PC-9 (cell line): ENCODE measurements at regions not wholly inside any gene's neighbourhood (a gene's known extent, or its start where the extent isn't known, plus 50 kb on each side); places are given as distances from the start of the nearest gene placed in this dataset.
"Not testable (repeated sequence)": the region's sequence is repeated elsewhere in the genome, so short reads cannot be mapped to it uniquely, and the experiment has no call there.

Experiments used
- BruUV-seq: library from RNA; stranded (reverse); fragments of 400-500 nt; replicated peaks from 2 replicates; lab custom pipeline; 2021; lab: Mats Ljungman, UMichigan
- CTCF ChIA-PET: fragments of 300-600 bp; sonication (Branson Sonifier 250); formaldehyde crosslinking; loops from one replicate; lab custom pipeline; 2022; ENCODE audit warnings: antibody characterized with exemption; lab: Charles Lee
- POLR2A ChIA-PET: fragments of 300-600 bp; sonication (Branson Sonifier 250); formaldehyde crosslinking; loops from one replicate; lab custom pipeline; 2022; ENCODE audit warnings: antibody characterized with exemption; ENCODE audit not compliant: unreplicated experiment; lab: Charles Lee
- DNase-seq, 2 experiments: peaks; one replicate each; pipeline versions ENCODE4 v3.0.0 to v3.0.0-alpha.2; 2015 to 2022; ENCODE audit warnings: mixed read lengths in 1 of 2
- H2AFZ ChIP-seq: fragments of 200-600 bp; sonication (generic); 2 replicates; pipeline ENCODE4 v1.8.1; 2017; ENCODE audit warnings: antibody characterized with exemption
- H3F3A ChIP-seq: fragments of 200-600 bp; sonication (generic); 2 replicates; pipeline ENCODE4 v1.8.1; 2017; ENCODE audit warnings: antibody characterized with exemption, mild to moderate bottlenecking, low read depth; ENCODE audit not compliant: insufficient read depth
- H3K27ac ChIP-seq: fragments of 200-600 bp; sonication (generic); 2 replicates; pipeline ENCODE4 v1.6.1; 2016; ENCODE audit warnings: mixed run types
- H3K27me3 ChIP-seq: fragments of 200-600 bp; sonication (generic); 2 replicates; pipeline ENCODE4 v1.6.1; 2016; ENCODE audit warnings: low read depth, mixed run types; ENCODE audit not compliant: insufficient read depth
- H3K36me3 ChIP-seq: fragments of 200-600 bp; sonication (generic); 2 replicates; pipeline ENCODE4 v1.6.1; 2016; ENCODE audit warnings: low read depth, mixed run types
- H3K4me1 ChIP-seq: fragments of 200-600 bp; sonication (generic); replicated peaks from 2 replicates; pipeline ENCODE4 v1.6.1; 2016; ENCODE audit warnings: mixed run types; ENCODE audit not compliant: insufficient read depth
- H3K4me2 ChIP-seq: fragments of 200-600 bp; sonication (generic); 2 replicates; pipeline ENCODE4 v1.6.1; 2017; ENCODE audit warnings: mixed run types
- H3K4me3 ChIP-seq: fragments of 200-600 bp; sonication (generic); 2 replicates; pipeline ENCODE4 v1.6.1; 2016; ENCODE audit warnings: mixed run types
- H3K79me2 ChIP-seq: fragments of 200-600 bp; sonication (generic); 2 replicates; pipeline ENCODE4 v1.6.1; 2017; ENCODE audit warnings: low read depth, mixed run types
- H3K9me2 ChIP-seq: fragments of 200-600 bp; sonication (generic); 2 replicates; pipeline ENCODE4 v1.8.1; 2017; ENCODE audit warnings: mild to moderate bottlenecking; ENCODE audit not compliant: insufficient read depth
- H3K9me3 ChIP-seq: fragments of 200-600 bp; sonication (generic); 2 replicates; pipeline ENCODE4 v1.8.1; 2016; ENCODE audit warnings: low read depth; ENCODE audit not compliant: insufficient read depth
- H4K20me1 ChIP-seq: fragments of 200-600 bp; sonication (generic); 2 replicates; pipeline ENCODE4 v1.8.1; 2017; ENCODE audit not compliant: insufficient read depth
- EZH2 ChIP-seq: fragments of 200-600 bp; sonication (generic); IDR thresholded peaks from 2 replicates; pipeline ENCODE4 v1.8.0; 2017; ENCODE audit warnings: antibody characterized with exemption, low read depth
- intact Hi-C: fragments of 100-400 bp; cut with micrococcal nuclease; formaldehyde crosslinking; loops from one replicate; pipeline ENCODE4 v1.10.0; 2022; ENCODE audit not compliant: unreplicated experiment
- TF ChIP-seq, protein P1 (sequence below): fragments of 200-600 bp; sonication (generic); conservative IDR thresholded peaks from 2 replicates; pipeline ENCODE4 v1.6.1; 2017; ENCODE audit warnings: mixed run types, antibody characterized with exemption, mild to moderate bottlenecking, moderate library complexity

GRCh38 chr16:46427340-46428107 lies 193.7 kb downstream of the SHCBP1 start:
- Histone ChIP-seq H3K4me1 (no peaks in the 10 kb centered on the region), H2AFZ (no peak overlapping the region), H3K9me3 (no peaks in the 10 kb centered on the region), H3K4me2 (no peak overlapping the region), H3K79me2 (no peaks in the 10 kb centered on the region), H3K36me3 (no peaks in the 10 kb centered on the region), H4K20me1 (no peaks in the 10 kb centered on the region), H3K27me3 (0 out of 2 replicates have a peak, but pooled peaks cover 4% of the 10 kb centered on the region), H3K27ac (no peak overlapping the region), H3F3A (no peaks in the 10 kb centered on the region), H3K4me3 (no peak overlapping the region), H3K9me2 (no peaks in the 10 kb centered on the region)
- intact Hi-C loops = no loop called here
- TF ChIP-seq, protein P1, sequence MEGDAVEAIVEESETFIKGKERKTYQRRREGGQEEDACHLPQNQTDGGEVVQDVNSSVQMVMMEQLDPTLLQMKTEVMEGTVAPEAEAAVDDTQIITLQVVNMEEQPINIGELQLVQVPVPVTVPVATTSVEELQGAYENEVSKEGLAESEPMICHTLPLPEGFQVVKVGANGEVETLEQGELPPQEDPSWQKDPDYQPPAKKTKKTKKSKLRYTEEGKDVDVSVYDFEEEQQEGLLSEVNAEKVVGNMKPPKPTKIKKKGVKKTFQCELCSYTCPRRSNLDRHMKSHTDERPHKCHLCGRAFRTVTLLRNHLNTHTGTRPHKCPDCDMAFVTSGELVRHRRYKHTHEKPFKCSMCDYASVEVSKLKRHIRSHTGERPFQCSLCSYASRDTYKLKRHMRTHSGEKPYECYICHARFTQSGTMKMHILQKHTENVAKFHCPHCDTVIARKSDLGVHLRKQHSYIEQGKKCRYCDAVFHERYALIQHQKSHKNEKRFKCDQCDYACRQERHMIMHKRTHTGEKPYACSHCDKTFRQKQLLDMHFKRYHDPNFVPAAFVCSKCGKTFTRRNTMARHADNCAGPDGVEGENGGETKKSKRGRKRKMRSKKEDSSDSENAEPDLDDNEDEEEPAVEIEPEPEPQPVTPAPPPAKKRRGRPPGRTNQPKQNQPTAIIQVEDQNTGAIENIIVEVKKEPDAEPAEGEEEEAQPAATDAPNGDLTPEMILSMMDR = no peak
- no peak for TF ChIP-seq EZH2
- BruUV-seq = no TSS peak
- ChIA-PET POLR2A (no interaction called here), CTCF (no interaction called here)
- no peak for DNase-seq

- intact Hi-C loops = no loop called here
- Histone ChIP-seq H3K4me1 (no peaks in the 10 kb centered on the region), H3K27me3 (0 out of 2 replicates have a peak, but pooled peaks cover 4% of the 10 kb centered on the region), H3K4me2 (no peak overlapping the region), H3K36me3 (no peaks in the 10 kb centered on the region), H3K4me3 (no peak overlapping the region), H3K9me3 (no peaks in the 10 kb centered on the region), H2AFZ (no peak overlapping the region), H4K20me1 (no peaks in the 10 kb centered on the region), H3K79me2 (no peaks in the 10 kb centered on the region), H3K27ac (no peak overlapping the region), H3K9me2 (no peaks in the 10 kb centered on the region), H3F3A (no peaks in the 10 kb centered on the region)
- CTCF ChIA-PET = no interaction called here
- no peak for TF ChIP-seq EZH2
- TF ChIP-seq, protein P1 = no peak
- POLR2A ChIA-PET = no interaction called here
- no TSS peak for BruUV-seq
- DNase-seq = no peak
These were observed 194.8 kb downstream of the SHCBP1 start for GRCh38 chr16:46426336-46426735.

DNA sequence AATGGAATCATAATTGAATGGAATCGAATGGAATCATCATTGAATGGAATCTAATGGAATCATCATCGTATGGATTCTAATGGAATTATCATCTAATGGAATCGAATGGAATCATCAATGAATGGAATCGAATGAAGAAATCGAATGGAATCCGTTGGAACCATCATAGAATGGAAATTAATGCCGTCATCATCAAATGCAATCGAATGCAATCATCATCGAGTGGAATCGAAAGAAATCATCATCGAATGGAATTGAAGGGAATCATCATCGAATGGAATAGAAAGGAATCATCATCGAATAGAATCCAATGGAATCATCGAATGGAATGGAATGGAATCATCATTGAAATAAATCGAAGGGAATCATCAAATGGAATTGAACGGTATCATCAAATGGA lies 217.2 kb downstream of the SHCBP1 start:
- peaks cover 18% of the 10 kb centered on the region; the same call in 1 of the 2 replicates for H3K9me3 ChIP-seq
- no peak for TF ChIP-seq EZH2
- TF ChIP-seq, protein P1 = no peak
- no TSS peak for BruUV-seq

DNA sequence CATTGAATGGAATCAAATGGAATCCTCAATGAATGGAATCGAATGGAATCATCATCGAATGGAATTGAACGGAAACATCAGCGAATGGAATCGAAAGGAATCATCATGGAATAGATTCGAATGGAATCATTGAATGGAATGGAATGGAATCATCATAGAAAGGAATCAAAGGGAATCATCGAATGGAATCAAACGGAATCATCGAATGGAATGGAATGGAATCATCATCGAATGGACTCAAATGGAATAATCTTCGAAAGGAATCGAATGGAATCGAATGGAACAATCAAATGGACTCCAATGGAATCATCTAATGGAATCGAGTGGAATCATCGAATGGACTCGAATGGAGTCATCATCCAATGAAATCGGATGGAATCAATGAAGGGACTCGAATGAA lies 222.6 kb downstream of the SHCBP1 start:
- H3K36me3 ChIP-seq, intact Hi-C loops, CTCF ChIA-PET, H3K27me3 ChIP-seq, POLR2A ChIA-PET, H4K20me1 ChIP-seq, H3K9me2 ChIP-seq, H3K4me3 ChIP-seq, H2AFZ ChIP-seq, H3F3A ChIP-seq, H3K4me2 ChIP-seq, H3K79me2 ChIP-seq, DNase-seq, H3K27ac ChIP-seq, H3K9me3 ChIP-seq, H3K4me1 ChIP-seq, BruUV-seq: not testable (repeated sequence)

More for the DNA sequence above, 217.2 kb downstream of the SHCBP1 start:
- ChIA-PET CTCF (no interaction called here), POLR2A (no interaction called here)
- H4K20me1 ChIP-seq = no peaks in the 10 kb centered on the region
- H3K4me1 ChIP-seq = no peaks in the 10 kb centered on the region
- intact Hi-C loops = no loop called here
- no peak overlapping the region for H2AFZ ChIP-seq
- no peaks in the 10 kb centered on the region for H3K9me2 ChIP-seq
- H3K4me2 ChIP-seq = no peak overlapping the region
- no peaks in the 10 kb centered on the region for H3F3A ChIP-seq
- H3K27ac ChIP-seq = no peak overlapping the region
- no peaks in the 10 kb centered on the region for H3K27me3 ChIP-seq
- H3K4me3 ChIP-seq = no peak overlapping the region
- DNase-seq = no peak
- no peaks in the 10 kb centered on the region for H3K36me3 ChIP-seq
- no peaks in the 10 kb centered on the region for H3K79me2 ChIP-seq

GRCh38 chr16:46396883-46397270 lies 224.3 kb downstream of the SHCBP1 start:
- H3K9me2 ChIP-seq, CTCF ChIA-PET, H3K4me3 ChIP-seq, H3K27me3 ChIP-seq, BruUV-seq, H3K79me2 ChIP-seq, POLR2A ChIA-PET, H3F3A ChIP-seq, H3K9me3 ChIP-seq, H3K36me3 ChIP-seq, H2AFZ ChIP-seq, H3K4me2 ChIP-seq, intact Hi-C loops, H4K20me1 ChIP-seq, H3K4me1 ChIP-seq, H3K27ac ChIP-seq, DNase-seq: not testable (repeated sequence)
